ENCODE measurements at regions not wholly inside any gene's neighbourhood (a gene's known extent, or its start where the extent isn't known, plus 50 kb on each side); places are given as distances from the start of the nearest gene placed in this dataset.
"Not testable (repeated sequence)": the region's sequence is repeated elsewhere in the genome, so short reads cannot be mapped to it uniquely, and the experiment has no call there.

- no peak for DNase-seq
Measured at GRCh38 chr2:8594731-8595427, 87.0 kb upstream of the ID2 start.

- DNase-seq, result no peak
Measured at GRCh38 chr2:8595428-8595805, 86.4 kb upstream of the ID2 start.

- no peak for DNase-seq
Measured at GRCh38 chr2:8595811-8596600, 85.8 kb upstream of the ID2 start.

GRCh38 chr2:8597094-8597493, 84.8 kb upstream of the ID2 start:
- no peak for DNase-seq

- no peak for DNase-seq
Measured at GRCh38 chr2:8597559-8598225, 84.2 kb upstream of the ID2 start.

GRCh38 chr2:8598295-8599165, 83.3 kb upstream of the ID2 start:
- DNase-seq, result no peak

- no peak for DNase-seq
Measured at GRCh38 chr2:8599421-8600242, 82.2 kb upstream of the ID2 start.

- no peak for DNase-seq
Measured at GRCh38 chr2:8600456-8600855, 81.4 kb upstream of the ID2 start.

GRCh38 chr2:8602809-8603208, 79.0 kb upstream of the ID2 start:
- DNase-seq, result no peak

GRCh38 chr2:8603356-8603755, 78.5 kb upstream of the ID2 start:
- not testable (repeated sequence) for DNase-seq

GRCh38 chr2:8604262-8604661, 77.6 kb upstream of the ID2 start:
- DNase-seq, result no peak

- DNase-seq, result no peak
Measured at GRCh38 chr2:8605351-8606065, 76.3 kb upstream of the ID2 start.

GRCh38 chr2:8606226-8606625, 75.6 kb upstream of the ID2 start:
- DNase-seq, result no peak

- DNase-seq, result no peak
Measured at GRCh38 chr2:8606649-8607550, 75.0 kb upstream of the ID2 start.

- DNase-seq, result no peak
Measured at GRCh38 chr2:8607606-8608005, 74.2 kb upstream of the ID2 start.

- no peak for DNase-seq
Measured at GRCh38 chr2:8608411-8608954, 73.4 kb upstream of the ID2 start.

GRCh38 chr2:8609357-8609811, 72.5 kb upstream of the ID2 start:
- DNase-seq, result no peak

GRCh38 chr2:8610775-8611174, 71.1 kb upstream of the ID2 start:
- not testable (repeated sequence) for DNase-seq

GRCh38 chr2:8611246-8611645, 70.6 kb upstream of the ID2 start:
- no peak for DNase-seq

GRCh38 chr2:8611700-8612099, 70.2 kb upstream of the ID2 start:
- DNase-seq, result no peak

Measured in NCI-H2227 treated with DMSO at 0.1 percent for 48 hours (cell line).